Endothelial cell of umbilical vein (primary cell): ENCODE measurements at regions not wholly inside any gene's neighbourhood (a gene's known extent, or its start where the extent isn't known, plus 50 kb on each side); places are given as distances from the start of the nearest gene placed in this dataset.

Experiments
- BruUV-seq: library from RNA; stranded (reverse); fragments of 400-500 nt; replicated peaks from 2 replicates; lab custom pipeline; 2021; lab: Mats Ljungman, UMichigan
- CTCF ChIA-PET: fragments of 300-600, 350-600 bp; sonication (Branson Sonifier 250); formaldehyde crosslinking; loops from one replicate; lab custom pipeline; 2021; ENCODE audit warnings: antibody characterized with exemption, inconsistent platforms; lab: Charles Lee
- POLR2A ChIA-PET: fragments of 300-600, 350-600 bp; sonication (Branson Sonifier 250); formaldehyde crosslinking; loops from one replicate; lab custom pipeline; 2021; ENCODE audit warnings: antibody characterized with exemption, inconsistent platforms; lab: Charles Lee
- DNase-seq: peaks from one replicate; pipeline ENCODE4 v3.0.0-alpha.2; 2011; ENCODE audit warnings: low read depth, low spot score
- FAIRE-seq: peaks from 2 replicates; lab custom pipeline; 2011; peaks lifted over from hg19 to GRCh38; lab: Jason Lieb, UNC
- H2AFZ ChIP-seq: 2 replicates; pipeline ENCODE4 v1.6.0; 2012; ENCODE audit warnings: low read depth, low read length, control low read depth, inconsistent platforms
- H3K27ac ChIP-seq: 2 replicates; pipeline ENCODE4 v1.5.1; 2011; ENCODE audit warnings: low read depth, mild to moderate bottlenecking, control low read depth, low read length, moderate library complexity; ENCODE audit not compliant: insufficient read depth
- H3K27me3 ChIP-seq, 2 experiments: 2 replicates each; pipeline versions ENCODE4 v1.6.0 to v1.6.1; 2011; ENCODE audit warnings: low read length in 2 of 2, mixed read lengths in 1 of 2; ENCODE audit not compliant: control insufficient read depth in 2 of 2, insufficient read depth in 2 of 2
- H3K36me3 ChIP-seq, 2 experiments: 2 replicates in 1 of 2; 3 replicates in 1 of 2; pipeline ENCODE4 v1.5.1; 2011; ENCODE audit warnings: low read length in 2 of 2, mild to moderate bottlenecking in 1 of 2, moderate library complexity in 1 of 2; ENCODE audit not compliant: control insufficient read depth in 2 of 2, insufficient read depth in 2 of 2; ENCODE audit errors: extremely low read depth in 1 of 2
- H3K4me1 ChIP-seq: 3 replicates; pipeline ENCODE4 v1.5.1; 2011; ENCODE audit warnings: mild to moderate bottlenecking, low read length; ENCODE audit not compliant: control insufficient read depth, insufficient read depth; ENCODE audit errors: extremely low read depth
- H3K4me2 ChIP-seq: 2 replicates; pipeline ENCODE4 v1.6.1; 2011; ENCODE audit warnings: low read length, control low read depth, mixed read lengths; ENCODE audit not compliant: insufficient read depth
- H3K4me3 ChIP-seq, 3 experiments: fragments of 200-600 bp in 1 of 3; sonication (generic), shearing (Covaris generic) in 1 of 3; replicated peaks in 1 of 3; 2 replicates each; pipeline ENCODE4 v1.5.1; 2011 to 2016; ENCODE audit warnings: control low read depth in 3 of 3, low read length in 3 of 3, mild to moderate bottlenecking in 2 of 3, inconsistent platforms in 1 of 3, low read depth in 1 of 3, moderate library complexity in 1 of 3; ENCODE audit not compliant: insufficient read depth in 1 of 3
- H3K79me2 ChIP-seq: 2 replicates; pipeline ENCODE4 v1.6.0; 2012; ENCODE audit warnings: low read length, inconsistent platforms; ENCODE audit not compliant: control insufficient read depth, insufficient read depth
- H3K9ac ChIP-seq: replicated peaks from 2 replicates; pipeline ENCODE3; 2011; ENCODE audit warnings: low read length, control low read depth; ENCODE audit not compliant: insufficient read depth; ENCODE audit errors: extremely low read depth
- H3K9me1 ChIP-seq: replicated peaks from 3 replicates; pipeline ENCODE4 v1.6.0; 2011; ENCODE audit warnings: mild to moderate bottlenecking, low read length; ENCODE audit not compliant: control insufficient read depth, insufficient read depth; ENCODE audit errors: extremely low read depth
- H3K9me3 ChIP-seq: replicated peaks from 2 replicates; pipeline ENCODE4 v1.5.1; 2012; ENCODE audit warnings: low read length, inconsistent platforms; ENCODE audit not compliant: control insufficient read depth, insufficient read depth
- H4K20me1 ChIP-seq: replicated peaks from 2 replicates; pipeline ENCODE3; 2011; ENCODE audit warnings: mild to moderate bottlenecking, low read length; ENCODE audit not compliant: control insufficient read depth, insufficient read depth; ENCODE audit errors: extremely low read depth
- CTCF ChIP-seq, 2 donors: IDR thresholded peaks; 1 replicate in 1 of 2; 2 replicates in 1 of 2; pipeline ENCODE4 v1.5.1; 2011; ENCODE audit warnings: low read length in 2 of 2, mild to moderate bottlenecking in 2 of 2, moderate library complexity in 2 of 2, control low read depth in 1 of 2, inconsistent platforms in 1 of 2, low read depth in 1 of 2; ENCODE audit not compliant: insufficient read depth in 1 of 2; ENCODE audit errors: extremely low read depth in 1 of 2
- EZH2 ChIP-seq: IDR thresholded peaks from 2 replicates; pipeline ENCODE4 v1.6.1; 2012; ENCODE audit warnings: borderline replicate concordance, low read depth, mild to moderate bottlenecking, moderate library complexity, low read length, inconsistent platforms; ENCODE audit not compliant: severe bottlenecking
- FOS ChIP-seq: IDR thresholded peaks from 2 replicates; pipeline ENCODE4 v1.6.1; 2011; ENCODE audit warnings: mild to moderate bottlenecking, low read length, moderate library complexity, borderline replicate concordance; ENCODE audit not compliant: insufficient read depth
- GATA2 ChIP-seq: IDR thresholded peaks from 2 replicates; pipeline ENCODE4 v1.7.0; 2011; ENCODE audit warnings: low read depth, mild to moderate bottlenecking, moderate library complexity, mixed read lengths, low read length; ENCODE audit not compliant: insufficient read length, insufficient read depth
- JUN ChIP-seq: IDR thresholded peaks from 2 replicates; pipeline ENCODE4 v1.6.1; 2011; ENCODE audit warnings: borderline replicate concordance, low read depth; ENCODE audit not compliant: insufficient read length, insufficient read depth
- MAX ChIP-seq: IDR thresholded peaks from 2 replicates; pipeline ENCODE4 v1.6.1; 2011; ENCODE audit not compliant: insufficient read depth, insufficient read length
- MYC ChIP-seq: IDR thresholded peaks from one replicate; pipeline ENCODE4 v1.6.1; 2011; ENCODE audit warnings: mild to moderate bottlenecking, low read depth, low read length
- POLR2A ChIP-seq: IDR thresholded peaks from 2 replicates; pipeline ENCODE4 v1.6.1; 2012; ENCODE audit warnings: low read depth, mild to moderate bottlenecking, control low read depth, low read length
- POLR2AphosphoS5 ChIP-seq: IDR thresholded peaks from 2 replicates; pipeline ENCODE4 v1.6.1; 2012; ENCODE audit warnings: low read depth, mild to moderate bottlenecking, control low read depth, low read length, moderate library complexity; ENCODE audit not compliant: insufficient read depth
- dilution Hi-C: fragments of 300-500 bp; cut with MboI; formaldehyde crosslinking; loops from one replicate; pipeline ENCODE4 v1.15.0; 2019; ENCODE audit warnings: low sequenced_read_pairs; ENCODE audit not compliant: extremely low pct_ligation_motif_present
- intact Hi-C: fragments of 100-400 bp; cut with micrococcal nuclease; formaldehyde crosslinking; loops from one replicate; pipeline ENCODE4 v1.10.0; 2022

GRCh38 chr6:147806697-147807096, 298.2 kb downstream of the SAMD5 start:
- intact Hi-C loops, result no loop called here
- BruUV-seq, result no TSS peak
- no peak for FAIRE-seq

More at GRCh38 chr6:147806697-147807096, 298.2 kb downstream of the SAMD5 start:
- Histone ChIP-seq H3K9me3 (no peaks in the 10 kb centered on the region), H3K9ac (no peak overlapping the region), H3K27ac (no peak overlapping the region), H3K4me3 (no peak overlapping the region), H3K4me1 (peaks cover 16% of the 10 kb centered on the region), H3K79me2 (no peaks in the 10 kb centered on the region), H3K9me1 (no peaks in the 10 kb centered on the region), H2AFZ (no peak overlapping the region), H4K20me1 (no peaks in the 10 kb centered on the region), H3K27me3 (no peaks in the 10 kb centered on the region), H3K36me3 (no peaks in the 10 kb centered on the region), H3K4me2 (no peak overlapping the region)
- TF ChIP-seq MYC (no peak), POLR2A (no peak), FOS (no peak), EZH2 (no peak), MAX (no peak), GATA2 (no peak), CTCF (IDR thresholded peaks at IDR 0.05; ENCODE audit: extremely low read depth in 1 of 2, insufficient read depth in 1 of 2, low read depth in 1 of 2, low read length in 2 of 2) (no peak), JUN (no peak), POLR2AphosphoS5 (no peak)
- ChIA-PET POLR2A (no interaction called here), CTCF (no interaction called here)
- dilution Hi-C loops, result no loop called here
- DNase-seq, result no peak
